GM19043 (cell line): ENCODE measurements at regions not wholly inside any gene's neighbourhood (a gene's known extent, or its start where the extent isn't known, plus 50 kb on each side); places are given as distances from the start of the nearest gene placed in this dataset.
"Not testable (repeated sequence)": the region's sequence is repeated elsewhere in the genome, so short reads cannot be mapped to it uniquely, and the experiment has no call there.

Source experiments
- ATAC-seq: cut with Tn5 transposase; IDR thresholded peaks from one replicate; pipeline ENCODE4 v1.9.1; 2021; ENCODE audit warnings: low read depth; ENCODE audit not compliant: unreplicated experiment

GRCh38 chr2:176978921-176979320 lies 233.7 kb upstream of the HNRNPA3 start:
- no peak for ATAC-seq

GRCh38 chr2:176979981-176980710 lies 232.4 kb upstream of the HNRNPA3 start:
- no peak for ATAC-seq

- no peak for ATAC-seq
Measured at GRCh38 chr2:176984987-176985386, 227.6 kb upstream of the HNRNPA3 start.

- no peak for ATAC-seq
Measured at GRCh38 chr2:176985871-176986270, 226.7 kb upstream of the HNRNPA3 start.

- ATAC-seq, result no peak
Measured at GRCh38 chr2:176986487-176986886, 226.1 kb upstream of the HNRNPA3 start.

GRCh38 chr2:176991411-176991810 lies 221.2 kb upstream of the HNRNPA3 start:
- ATAC-seq, result no peak

GRCh38 chr2:176997074-176997791 lies 215.4 kb upstream of the HNRNPA3 start:
- peak; percentile 56 for ATAC-seq

GRCh38 chr2:176997792-176998169 lies 214.8 kb upstream of the HNRNPA3 start:
- ATAC-seq, result peak; percentile 12

- peak; percentile 52 for ATAC-seq
Measured at GRCh38 chr2:176999301-176999700, 213.3 kb upstream of the HNRNPA3 start.

- no peak for ATAC-seq
Measured at GRCh38 chr2:177000061-177000714, 212.4 kb upstream of the HNRNPA3 start.

GRCh38 chr2:177000715-177001072 lies 211.9 kb upstream of the HNRNPA3 start:
- ATAC-seq, result no peak

GRCh38 chr2:177001334-177001733 lies 211.3 kb upstream of the HNRNPA3 start:
- ATAC-seq, result no peak

- ATAC-seq, result no peak
Measured at GRCh38 chr2:177002983-177003382, 209.6 kb upstream of the HNRNPA3 start.

GRCh38 chr2:177007726-177008125 lies 204.9 kb upstream of the HNRNPA3 start:
- ATAC-seq, result not testable (repeated sequence)

GRCh38 chr2:177008662-177009061 lies 203.9 kb upstream of the HNRNPA3 start:
- not testable (repeated sequence) for ATAC-seq

GRCh38 chr2:177010146-177010545 lies 202.4 kb upstream of the HNRNPA3 start:
- no peak for ATAC-seq

- ATAC-seq, result no peak
Measured at GRCh38 chr2:177010861-177011260, 201.7 kb upstream of the HNRNPA3 start.

- ATAC-seq, result no peak
Measured at GRCh38 chr2:177014946-177015345, 197.6 kb upstream of the HNRNPA3 start.

- no peak for ATAC-seq
Measured at GRCh38 chr2:177015356-177015923, 197.2 kb upstream of the HNRNPA3 start.

- ATAC-seq, result no peak
Measured at GRCh38 chr2:177020524-177021119, 192.0 kb upstream of the HNRNPA3 start.
